LNCaP clone FGC (cell line): ENCODE measurements at regions not wholly inside any gene's neighbourhood (a gene's known extent, or its start where the extent isn't known, plus 50 kb on each side); places are given as distances from the start of the nearest gene placed in this dataset.

Source experiments
- DNase-seq: peaks from one replicate; pipeline ENCODE4 v3.0.0-alpha.2; 2011; ENCODE audit warnings: low read depth
- H3K4me3 ChIP-seq: 2 replicates; pipeline ENCODE4 v1.5.1; 2011; ENCODE audit warnings: mild to moderate bottlenecking, low read depth, low read length, control low read depth
- TF ChIP-seq, protein P1 (sequence below): IDR thresholded peaks from 2 replicates; pipeline ENCODE4 v1.5.1; 2012; ENCODE audit warnings: mild to moderate bottlenecking; ENCODE audit not compliant: control insufficient read depth, insufficient read depth; ENCODE audit errors: extremely low read depth

DNA sequence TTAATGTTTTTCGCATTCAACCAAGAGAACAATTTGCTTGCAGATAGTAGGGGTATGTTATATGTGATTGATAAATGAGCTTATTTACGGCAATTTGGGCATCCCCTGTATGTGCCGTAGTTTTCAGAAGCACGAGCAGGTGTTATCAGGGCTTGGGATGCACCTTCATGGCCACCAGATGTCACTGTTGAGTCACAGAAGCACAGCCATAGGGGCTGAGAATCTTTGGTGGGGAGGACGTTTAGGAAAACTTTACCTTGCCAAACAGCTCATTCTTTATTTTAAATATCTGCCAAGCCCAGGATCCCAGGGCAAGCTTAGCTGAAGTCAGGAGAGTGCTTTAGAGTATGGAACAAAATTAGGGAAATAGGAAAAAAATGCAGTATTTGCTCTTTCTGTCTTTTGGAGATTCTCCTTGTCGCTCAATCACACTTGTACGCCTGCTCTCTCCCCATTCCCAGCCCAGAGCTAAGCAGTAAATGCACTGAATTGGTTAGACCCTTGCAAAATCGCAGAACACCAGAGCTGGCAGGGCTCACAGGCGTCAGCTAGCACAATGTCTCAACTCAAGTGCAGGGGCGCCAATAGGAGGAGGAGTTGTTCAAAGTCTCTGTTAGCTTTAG is 93.6 kb upstream of the MPHOSPH6 start:
- TF ChIP-seq, protein P1, sequence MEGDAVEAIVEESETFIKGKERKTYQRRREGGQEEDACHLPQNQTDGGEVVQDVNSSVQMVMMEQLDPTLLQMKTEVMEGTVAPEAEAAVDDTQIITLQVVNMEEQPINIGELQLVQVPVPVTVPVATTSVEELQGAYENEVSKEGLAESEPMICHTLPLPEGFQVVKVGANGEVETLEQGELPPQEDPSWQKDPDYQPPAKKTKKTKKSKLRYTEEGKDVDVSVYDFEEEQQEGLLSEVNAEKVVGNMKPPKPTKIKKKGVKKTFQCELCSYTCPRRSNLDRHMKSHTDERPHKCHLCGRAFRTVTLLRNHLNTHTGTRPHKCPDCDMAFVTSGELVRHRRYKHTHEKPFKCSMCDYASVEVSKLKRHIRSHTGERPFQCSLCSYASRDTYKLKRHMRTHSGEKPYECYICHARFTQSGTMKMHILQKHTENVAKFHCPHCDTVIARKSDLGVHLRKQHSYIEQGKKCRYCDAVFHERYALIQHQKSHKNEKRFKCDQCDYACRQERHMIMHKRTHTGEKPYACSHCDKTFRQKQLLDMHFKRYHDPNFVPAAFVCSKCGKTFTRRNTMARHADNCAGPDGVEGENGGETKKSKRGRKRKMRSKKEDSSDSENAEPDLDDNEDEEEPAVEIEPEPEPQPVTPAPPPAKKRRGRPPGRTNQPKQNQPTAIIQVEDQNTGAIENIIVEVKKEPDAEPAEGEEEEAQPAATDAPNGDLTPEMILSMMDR, result peak; percentile 94
- peak; percentile 3 for DNase-seq
- no peak overlapping the region for H3K4me3 ChIP-seq

DNA sequence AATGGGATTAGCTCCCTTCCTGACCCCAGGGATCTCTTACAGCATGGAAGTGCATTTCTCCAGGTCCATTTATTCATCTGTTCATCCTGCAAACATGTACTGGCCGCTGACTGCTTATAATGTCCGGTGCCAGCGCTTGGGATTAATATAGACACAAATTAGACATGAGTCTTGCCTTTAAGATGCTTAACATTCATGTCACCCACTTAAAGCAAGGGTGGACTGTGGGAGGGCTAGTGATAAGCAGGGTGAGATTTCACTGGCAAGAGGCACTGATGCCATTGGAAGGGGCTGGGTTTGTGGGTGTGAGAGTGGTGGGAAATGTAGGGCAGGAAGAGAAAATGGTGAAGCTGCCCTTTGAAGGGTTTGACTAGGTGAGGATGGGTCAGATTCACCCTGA is 92.2 kb upstream of the MPHOSPH6 start:
- TF ChIP-seq, protein P1, result no peak
- no peak for DNase-seq
- H3K4me3 ChIP-seq, result no peak overlapping the region

DNA sequence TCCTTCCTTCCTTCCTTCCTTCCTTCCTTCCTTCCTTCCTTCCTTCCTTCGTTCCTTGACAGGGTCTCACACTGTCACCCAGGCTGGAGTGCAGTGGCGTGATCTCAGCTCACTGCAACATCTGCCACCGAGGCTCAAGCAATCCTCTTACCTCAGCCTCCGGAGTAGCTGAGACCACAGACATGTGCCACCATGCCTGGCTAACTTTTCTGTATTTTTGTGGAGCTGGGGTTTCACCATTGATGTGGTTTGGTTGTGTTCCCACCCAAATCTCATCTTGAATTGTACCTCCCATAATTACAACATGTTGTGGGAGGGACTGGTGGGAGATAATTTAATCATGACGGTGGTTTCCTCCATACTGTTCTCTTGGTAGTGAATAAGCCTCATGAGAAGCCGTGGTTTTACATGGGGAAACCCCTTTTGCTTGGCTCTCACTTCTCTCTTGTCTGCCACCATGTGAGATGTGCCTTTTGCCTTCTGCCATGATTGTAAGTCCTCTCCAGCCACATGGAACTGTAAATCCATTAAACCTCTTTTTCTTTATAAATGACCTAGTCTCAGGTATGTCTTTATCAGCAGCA is 90.3 kb upstream of the MPHOSPH6 start:
- DNase-seq, result no peak
- TF ChIP-seq, protein P1, result no peak
- H3K4me3 ChIP-seq, result no peak overlapping the region

DNA sequence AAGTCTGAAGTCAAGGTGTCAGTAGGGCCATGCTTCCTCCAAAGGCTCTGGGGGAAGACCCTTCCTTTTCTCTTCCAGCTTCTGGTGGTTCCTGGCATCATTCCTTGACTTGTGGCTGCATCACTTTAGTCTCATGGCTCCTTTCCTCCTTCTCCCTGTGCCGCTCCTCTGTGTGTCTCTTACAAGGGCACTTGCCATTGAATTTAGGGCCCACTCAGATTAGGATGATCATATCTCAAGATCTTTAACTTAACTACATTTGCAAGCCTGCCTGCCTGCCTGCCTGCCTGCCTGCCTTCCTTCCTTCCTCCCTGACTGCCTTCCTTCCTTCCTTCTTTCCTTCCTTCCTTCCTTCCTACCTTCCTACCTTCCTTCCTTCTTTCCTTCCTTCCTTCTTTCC is 89.7 kb upstream of the MPHOSPH6 start:
- DNase-seq, result no peak
- no peak overlapping the region for H3K4me3 ChIP-seq
- TF ChIP-seq, protein P1, result no peak

DNA sequence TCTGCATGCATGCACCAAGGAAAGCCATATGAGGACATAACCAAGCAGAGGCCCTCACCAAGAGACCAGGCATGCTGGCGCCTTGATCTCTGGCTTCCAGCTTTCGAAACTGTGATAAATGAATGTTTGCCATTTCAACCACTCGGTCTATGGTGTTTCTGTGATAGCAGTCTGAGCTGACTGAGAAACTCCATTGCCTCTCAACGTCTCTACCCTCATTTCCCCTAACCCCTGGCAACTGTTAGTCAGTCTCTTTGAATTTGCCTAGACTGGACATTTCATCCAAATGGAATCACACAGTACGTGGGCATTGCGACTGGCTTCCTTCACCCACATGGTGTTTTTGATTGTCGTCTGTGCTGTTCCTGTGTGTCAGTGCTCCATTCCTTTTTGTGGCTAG is 88.0 kb upstream of the MPHOSPH6 start:
- DNase-seq, result no peak
- TF ChIP-seq, protein P1, result no peak
- no peak overlapping the region for H3K4me3 ChIP-seq

DNA sequence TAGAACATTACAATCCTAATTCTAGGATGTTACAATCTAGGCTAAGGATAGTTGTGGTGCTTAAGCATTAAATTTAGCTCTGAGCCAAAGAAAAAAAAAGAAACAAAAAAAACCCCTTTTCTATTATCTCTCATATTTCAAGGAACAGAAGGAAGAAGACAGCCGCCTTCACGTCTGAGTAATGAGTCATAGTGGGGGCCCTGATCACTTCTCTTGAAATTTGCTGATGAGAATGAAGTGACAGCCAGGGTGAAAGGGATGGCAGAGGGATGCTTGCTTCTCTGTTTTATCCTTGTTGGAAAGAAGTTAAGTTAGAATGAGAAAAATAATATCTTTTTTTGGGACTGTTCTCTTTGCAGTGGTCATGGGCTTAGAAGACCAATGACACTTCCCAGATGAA is 82.6 kb upstream of the MPHOSPH6 start:
- no peak for DNase-seq
- TF ChIP-seq, protein P1, result no peak
- no peak overlapping the region for H3K4me3 ChIP-seq

DNA sequence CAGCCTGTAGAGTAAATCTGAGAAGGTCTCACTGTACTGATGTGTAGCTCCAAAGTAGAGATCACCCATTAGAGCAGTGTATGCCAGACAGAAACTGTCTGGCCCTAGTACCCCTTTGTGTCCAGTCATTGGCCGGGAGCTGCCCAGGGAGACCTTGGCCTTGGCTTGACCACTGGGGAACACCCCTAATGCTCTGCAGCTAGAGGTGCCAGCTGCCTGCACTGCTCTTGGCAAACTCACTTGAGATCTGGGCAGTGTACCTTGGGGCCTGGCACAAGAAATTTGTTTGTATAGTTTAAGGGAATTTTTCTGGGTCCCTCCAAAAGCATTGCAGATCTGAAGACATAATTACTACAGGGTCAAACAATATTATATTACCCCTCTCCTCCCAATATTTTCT is 78.7 kb upstream of the MPHOSPH6 start:
- TF ChIP-seq, protein P1, result no peak

More for the DNA sequence above, 78.7 kb upstream of the MPHOSPH6 start:
- H3K4me3 ChIP-seq, result no peak overlapping the region
- DNase-seq, result no peak
